ENCODE measurements at regions not wholly inside any gene's neighbourhood (a gene's known extent, or its start where the extent isn't known, plus 50 kb on each side); places are given as distances from the start of the nearest gene placed in this dataset.
A peak's percentile ranks its signal among the peaks of the same experiment; 100 is the strongest.

DNA sequence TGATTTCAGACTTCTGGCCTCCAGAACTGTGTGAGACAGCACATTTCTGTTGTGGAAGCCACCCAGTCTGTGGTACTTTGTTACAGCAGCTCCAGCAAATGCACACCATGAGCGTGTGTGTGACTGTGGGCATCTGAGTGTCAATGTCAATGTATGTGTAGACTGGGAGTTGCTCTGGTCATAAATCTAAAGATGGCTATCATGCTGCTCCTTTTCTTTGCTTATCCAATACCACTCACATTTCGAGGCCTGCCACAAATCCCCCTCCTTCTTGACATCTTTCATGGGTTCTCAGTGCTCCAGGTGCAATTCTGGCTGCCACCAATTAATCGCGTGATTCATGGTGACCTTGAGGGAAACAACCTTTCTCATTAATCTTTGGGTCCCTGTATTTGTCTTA lies 141.2 kb downstream of the RWDD3 start:
- DNase-seq (no peak), ATAC-seq (no peak)
- H3K27me3 Mint-ChIP-seq = no peaks in the 10 kb centered on the region
- ChIA-PET POLR2A (no interaction called here), CTCF (no interaction called here)
- no peaks in the 10 kb centered on the region for H3K36me3 Mint-ChIP-seq (ENCODE audit: low read depth)
- no peaks in the 10 kb centered on the region for H3K9me3 Mint-ChIP-seq (ENCODE audit: low read depth)
- intact Hi-C loops (cut with DNase I, micrococcal nuclease) = no loop called here
- H3K27ac Mint-ChIP-seq = no peak overlapping the region
- H3K4me1 Mint-ChIP-seq = no peaks in the 10 kb centered on the region
- no peak overlapping the region for H3K4me3 Mint-ChIP-seq

DNA sequence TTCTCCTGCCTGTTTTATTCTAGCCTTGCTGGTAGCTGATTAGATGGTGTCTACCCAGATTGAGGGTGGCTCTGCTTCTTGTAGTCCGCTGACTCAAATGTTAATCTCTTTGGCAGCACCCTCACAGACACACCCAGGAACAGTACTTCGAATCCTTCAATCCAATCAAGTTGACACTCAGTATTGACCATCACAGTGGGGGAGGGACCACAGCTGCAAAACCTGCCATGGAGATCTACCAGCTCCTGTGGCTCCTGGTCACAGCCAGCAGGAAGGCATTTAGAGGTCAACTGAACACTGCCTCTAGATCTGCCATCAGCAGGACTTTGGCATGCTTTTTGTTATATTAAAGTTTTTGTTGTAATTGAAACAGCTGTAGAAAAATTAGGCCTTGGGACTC lies 146.9 kb downstream of the RWDD3 start:
- Mint-ChIP-seq H3K27me3 (no peaks in the 10 kb centered on the region), H3K9me3 (ENCODE audit: low read depth) (no peaks in the 10 kb centered on the region), H3K36me3 (ENCODE audit: low read depth) (no peaks in the 10 kb centered on the region), H3K4me1 (no peaks in the 10 kb centered on the region), H3K4me3 (no peak overlapping the region), H3K27ac (no peak overlapping the region)
- ChIA-PET POLR2A (no interaction called here), CTCF (no interaction called here)
- ATAC-seq = no peak
- intact Hi-C loops (cut with DNase I, micrococcal nuclease) = no loop called here
- no peak for DNase-seq

DNA sequence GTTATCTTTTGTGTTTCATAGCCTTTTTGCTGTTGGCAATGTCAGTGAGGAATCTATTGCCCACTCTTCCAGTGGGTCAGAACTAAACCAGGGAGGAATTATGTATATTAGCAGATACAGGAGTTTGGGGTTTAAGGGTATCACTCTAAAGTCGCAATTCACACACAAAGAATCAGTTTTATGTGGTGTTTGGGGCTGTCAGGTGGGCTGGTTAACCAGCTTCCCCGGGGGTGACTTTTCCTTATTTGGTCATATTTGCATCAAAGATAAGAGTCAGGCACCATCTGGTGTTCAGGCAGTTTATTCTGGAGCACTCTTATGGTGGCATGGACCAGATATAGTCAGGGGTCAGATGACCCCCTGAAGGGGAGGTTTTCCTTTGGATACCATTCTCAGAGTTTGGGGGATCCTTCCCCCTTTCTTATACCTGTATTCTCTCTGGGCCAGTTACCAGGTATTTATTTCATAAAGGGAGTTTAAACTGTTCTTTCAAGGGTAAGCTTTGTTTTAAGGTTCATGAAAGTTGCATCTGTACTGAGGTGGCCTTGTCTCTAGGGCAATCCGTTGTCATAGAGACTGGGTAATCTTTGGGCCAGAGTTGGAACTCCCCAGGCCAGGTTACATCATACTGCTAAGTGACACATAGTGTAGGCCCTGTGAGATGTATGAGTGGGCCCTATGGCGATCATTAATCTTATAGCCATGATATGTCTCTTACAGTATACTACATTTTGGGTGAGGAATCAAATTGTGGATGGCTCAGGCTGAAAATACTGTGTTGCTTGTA lies 148.2 kb downstream of the RWDD3 start:
- no peak overlapping the region for H3K4me3 Mint-ChIP-seq

GRCh38 chr1:95383111-95383510 lies 149.1 kb downstream of the RWDD3 start:
- POLR2A ChIA-PET = no interaction called here

More for the DNA sequence above, 148.2 kb downstream of the RWDD3 start:
- H3K36me3 Mint-ChIP-seq (ENCODE audit: low read depth) = no peaks in the 10 kb centered on the region
- no peaks in the 10 kb centered on the region for H3K4me1 Mint-ChIP-seq
- H3K9me3 Mint-ChIP-seq (ENCODE audit: low read depth) = no peaks in the 10 kb centered on the region
- no peak overlapping the region for H3K27ac Mint-ChIP-seq
- intact Hi-C loops (cut with DNase I, micrococcal nuclease) = no loop called here
- ChIA-PET CTCF (no interaction called here), POLR2A (no interaction called here)
- no peaks in the 10 kb centered on the region for H3K27me3 Mint-ChIP-seq
- no peak for ATAC-seq
- no peak for DNase-seq

DNA sequence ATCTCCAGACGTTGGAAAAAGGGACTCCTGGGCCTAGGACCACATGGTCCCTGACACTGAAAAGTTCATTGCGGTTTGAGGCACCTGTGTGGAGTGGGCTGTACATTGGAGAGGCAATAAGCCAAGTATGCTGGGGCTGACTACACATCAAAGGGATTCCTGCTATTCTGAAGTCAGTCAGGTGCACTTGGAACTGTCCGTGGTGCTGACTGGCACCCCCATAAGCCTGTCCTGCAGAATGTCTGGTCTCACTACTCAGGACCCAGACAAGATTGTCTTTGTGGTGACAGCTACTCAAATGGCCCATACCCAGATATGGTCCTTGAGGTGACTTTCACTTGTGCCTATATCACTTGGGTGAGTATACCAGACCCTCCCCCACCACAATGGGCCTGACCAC lies 150.6 kb downstream of the RWDD3 start:
- no peaks in the 10 kb centered on the region for H3K36me3 Mint-ChIP-seq (ENCODE audit: low read depth)
- no peaks in the 10 kb centered on the region for H3K27me3 Mint-ChIP-seq
- CTCF ChIA-PET = no interaction called here
- intact Hi-C loops (cut with DNase I, micrococcal nuclease) = no loop called here
- POLR2A ChIA-PET = no interaction called here
- no peak overlapping the region for H3K27ac Mint-ChIP-seq
- H3K4me3 Mint-ChIP-seq = no peak overlapping the region
- H3K9me3 Mint-ChIP-seq (ENCODE audit: low read depth) = no peaks in the 10 kb centered on the region
- peak; percentile 42 for DNase-seq
- no peak for ATAC-seq
- H3K4me1 Mint-ChIP-seq = no peaks in the 10 kb centered on the region

More at GRCh38 chr1:95383111-95383510, 149.1 kb downstream of the RWDD3 start:
- Mint-ChIP-seq H3K27me3 (no peaks in the 10 kb centered on the region), H3K4me3 (no peak overlapping the region), H3K9me3 (ENCODE audit: low read depth) (no peaks in the 10 kb centered on the region), H3K4me1 (no peaks in the 10 kb centered on the region), H3K36me3 (ENCODE audit: low read depth) (no peaks in the 10 kb centered on the region), H3K27ac (no peak overlapping the region)
- ATAC-seq = no peak
- no peak for DNase-seq
- intact Hi-C loops (cut with DNase I, micrococcal nuclease) = no loop called here
- CTCF ChIA-PET = no interaction called here

DNA sequence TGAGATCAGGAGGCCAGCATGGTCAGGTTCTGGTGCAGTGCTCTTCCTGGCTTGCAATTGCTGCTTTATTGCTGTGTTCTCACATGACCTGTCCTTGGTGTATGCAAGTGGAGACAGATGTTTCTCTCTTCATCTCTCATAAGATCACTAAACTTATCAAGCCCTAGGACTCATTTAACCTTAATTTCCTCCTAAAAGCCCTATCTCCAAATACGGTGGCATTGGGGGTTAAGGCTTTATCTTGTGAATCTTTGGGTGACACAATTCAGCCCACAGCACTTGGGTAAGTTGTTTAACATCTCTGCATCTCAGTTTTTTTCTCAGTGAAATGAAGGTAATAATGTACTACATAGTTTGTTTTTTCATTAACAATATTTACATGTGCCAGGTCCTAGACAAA lies 152.4 kb downstream of the RWDD3 start:
- DNase-seq (no peak), ATAC-seq (no peak)
- Mint-ChIP-seq H3K36me3 (ENCODE audit: low read depth) (no peaks in the 10 kb centered on the region), H3K27ac (no peak overlapping the region), H3K27me3 (no peaks in the 10 kb centered on the region), H3K4me1 (no peaks in the 10 kb centered on the region), H3K9me3 (ENCODE audit: low read depth) (no peaks in the 10 kb centered on the region), H3K4me3 (no peak overlapping the region)
- ChIA-PET CTCF (no interaction called here), POLR2A (no interaction called here)
- intact Hi-C loops (cut with DNase I, micrococcal nuclease) = no loop called here

DNA sequence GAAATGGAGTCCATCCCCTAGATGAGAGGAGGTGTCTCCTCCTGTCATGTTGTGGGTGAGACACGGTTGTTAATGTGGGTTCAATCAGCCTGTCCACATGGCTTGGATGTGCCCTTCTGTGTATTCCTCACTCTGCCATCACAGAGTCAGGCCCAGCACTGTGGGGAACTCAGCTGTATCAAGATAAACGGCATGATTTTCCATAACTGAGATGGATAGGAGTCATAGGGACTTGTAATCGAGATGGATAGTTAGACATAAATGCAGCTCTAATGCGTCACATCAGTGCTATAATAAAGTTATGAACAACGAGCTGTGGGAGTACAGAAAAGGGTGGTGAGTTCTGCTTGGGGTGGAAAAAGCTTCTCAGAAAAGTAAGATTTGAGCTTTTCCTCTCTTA lies 152.9 kb downstream of the RWDD3 start:
- Mint-ChIP-seq H3K36me3 (ENCODE audit: low read depth) (no peaks in the 10 kb centered on the region), H3K4me1 (no peaks in the 10 kb centered on the region), H3K27me3 (no peaks in the 10 kb centered on the region), H3K9me3 (ENCODE audit: low read depth) (no peaks in the 10 kb centered on the region), H3K27ac (no peak overlapping the region), H3K4me3 (no peak overlapping the region)
- intact Hi-C loops (cut with DNase I, micrococcal nuclease) = no loop called here
- CTCF ChIA-PET = no interaction called here
- ATAC-seq = no peak
- DNase-seq = no peak
- POLR2A ChIA-PET = no interaction called here

DNA sequence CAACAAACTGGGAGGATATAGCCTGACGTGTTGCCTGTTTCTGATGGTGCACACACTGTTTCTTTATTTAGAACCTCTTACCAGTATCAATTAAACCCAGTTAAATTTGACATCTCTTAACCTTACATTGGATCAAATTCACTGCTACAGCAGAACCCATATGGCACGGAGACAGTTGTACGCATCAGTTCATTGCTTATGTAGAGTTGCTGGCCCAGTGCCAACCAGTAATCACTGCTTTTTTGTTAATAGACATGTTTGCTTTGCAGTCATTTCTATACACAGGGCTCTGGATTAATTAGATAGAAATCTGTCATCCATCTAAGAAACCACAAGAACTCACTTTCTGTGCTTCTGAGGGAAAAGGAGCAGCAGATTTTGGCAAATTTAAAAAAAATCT lies 154.0 kb downstream of the RWDD3 start:
- peaks cover 2% of the 10 kb centered on the region for H3K27me3 Mint-ChIP-seq
- no peak overlapping the region for H3K27ac Mint-ChIP-seq
- H3K9me3 Mint-ChIP-seq (ENCODE audit: low read depth) = no peaks in the 10 kb centered on the region
- no peak for DNase-seq
- intact Hi-C loops (cut with DNase I, micrococcal nuclease) = no loop called here
- POLR2A ChIA-PET = no interaction called here
- no peak for ATAC-seq
- CTCF ChIA-PET = no interaction called here
- no peaks in the 10 kb centered on the region for H3K4me1 Mint-ChIP-seq
- no peak overlapping the region for H3K4me3 Mint-ChIP-seq
- no peaks in the 10 kb centered on the region for H3K36me3 Mint-ChIP-seq (ENCODE audit: low read depth)

- H3K9me3 Mint-ChIP-seq (ENCODE audit: low read depth) = no peaks in the 10 kb centered on the region
- POLR2A ChIA-PET = no interaction called here
- no peaks in the 10 kb centered on the region for H3K36me3 Mint-ChIP-seq (ENCODE audit: low read depth)
- ATAC-seq = no peak
- no peaks in the 10 kb centered on the region for H3K4me1 Mint-ChIP-seq
- H3K27me3 Mint-ChIP-seq = peaks cover 4% of the 10 kb centered on the region
- H3K4me3 Mint-ChIP-seq = no peak overlapping the region
- CTCF ChIA-PET = interaction anchor here (0.6 kb wide), 1 partner anchor 1106 kb away, joined by 3 read pairs; no protein-coding TSS in a partner anchor
- DNase-seq = no peak
- no peak overlapping the region for H3K27ac Mint-ChIP-seq
- intact Hi-C loops (cut with DNase I, micrococcal nuclease) = no loop called here
These were observed 159.4 kb downstream of the RWDD3 start for GRCh38 chr1:95393434-95393833.

DNA sequence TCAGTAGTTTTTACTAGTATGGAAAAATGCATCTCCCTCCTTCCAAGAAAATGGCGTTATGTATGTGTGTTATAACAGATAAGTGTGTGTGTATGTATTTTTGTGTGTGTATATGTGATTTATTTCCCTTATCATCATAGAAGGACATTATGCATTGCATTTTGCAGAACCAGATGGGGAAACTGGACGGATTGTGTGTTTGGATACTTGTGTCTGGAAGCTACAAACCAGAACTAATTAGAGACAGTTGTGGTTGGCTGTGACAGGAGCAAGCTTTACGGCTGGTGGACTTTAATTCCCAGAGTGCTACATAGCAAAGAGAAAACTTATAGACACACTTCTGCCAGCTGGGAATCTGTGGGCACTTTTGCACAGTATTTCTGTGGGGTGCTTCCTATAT lies 162.5 kb downstream of the RWDD3 start:
- DNase-seq (no peak), ATAC-seq (no peak)
- H3K27ac Mint-ChIP-seq = no peak overlapping the region
- CTCF ChIA-PET = no interaction called here
- no peaks in the 10 kb centered on the region for H3K9me3 Mint-ChIP-seq (ENCODE audit: low read depth)
- no peaks in the 10 kb centered on the region for H3K4me1 Mint-ChIP-seq
- POLR2A ChIA-PET = no interaction called here
- H3K36me3 Mint-ChIP-seq (ENCODE audit: low read depth) = no peaks in the 10 kb centered on the region
- peaks cover 4% of the 10 kb centered on the region for H3K27me3 Mint-ChIP-seq
- no peak overlapping the region for H3K4me3 Mint-ChIP-seq
- intact Hi-C loops (cut with DNase I, micrococcal nuclease) = no loop called here

- no peak overlapping the region for H3K27ac Mint-ChIP-seq
- H3K36me3 Mint-ChIP-seq (ENCODE audit: low read depth) = no peaks in the 10 kb centered on the region
- peaks cover 6% of the 10 kb centered on the region for H3K9me3 Mint-ChIP-seq (ENCODE audit: low read depth)
- ChIA-PET POLR2A (no interaction called here), CTCF (no interaction called here)
- intact Hi-C loops (cut with DNase I, micrococcal nuclease) = no loop called here
- ATAC-seq (no peak), DNase-seq (no peak)
- H3K4me3 Mint-ChIP-seq = no peak overlapping the region
- peaks cover 5% of the 10 kb centered on the region for H3K27me3 Mint-ChIP-seq
- no peaks in the 10 kb centered on the region for H3K4me1 Mint-ChIP-seq
These were observed 168.8 kb downstream of the RWDD3 start for GRCh38 chr1:95402780-95403179.

DNA sequence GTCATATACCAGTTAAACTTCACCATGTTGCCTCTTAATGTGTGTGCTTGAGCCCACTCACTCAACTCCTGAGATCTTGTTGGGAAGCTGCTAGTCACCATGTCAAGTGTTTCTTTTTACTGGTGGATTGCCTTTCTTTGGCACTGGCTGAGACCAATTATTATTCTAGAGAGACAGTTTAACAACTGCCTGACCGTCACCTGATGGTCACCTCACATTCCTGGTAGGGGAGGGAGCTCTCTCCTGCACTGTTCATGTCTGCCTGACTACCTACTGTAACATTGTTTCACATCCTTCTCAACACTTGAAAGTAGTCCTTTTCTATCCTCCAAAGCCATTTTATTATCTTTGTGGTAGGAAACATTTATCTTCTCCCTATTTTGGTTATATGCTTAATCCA lies 172.3 kb downstream of the RWDD3 start:
- no peak overlapping the region for H3K4me3 Mint-ChIP-seq
- POLR2A ChIA-PET = no interaction called here
- H3K36me3 Mint-ChIP-seq (ENCODE audit: low read depth) = no peaks in the 10 kb centered on the region
- no peak overlapping the region for H3K27ac Mint-ChIP-seq
- CTCF ChIA-PET = no interaction called here
- intact Hi-C loops (cut with DNase I, micrococcal nuclease) = no loop called here
- DNase-seq = no peak
- H3K9me3 Mint-ChIP-seq (ENCODE audit: low read depth) = peaks cover 6% of the 10 kb centered on the region
- no peaks in the 10 kb centered on the region for H3K4me1 Mint-ChIP-seq
- no peak for ATAC-seq
- H3K27me3 Mint-ChIP-seq = peaks cover 7% of the 10 kb centered on the region

Data from activated CD4-positive, alpha-beta T cell treated with anti-CD3 and anti-CD28 coated beads for 36 hours (primary cell).